GM12892 (cell line): ENCODE measurements at regions not wholly inside any gene's neighbourhood (a gene's known extent, or its start where the extent isn't known, plus 50 kb on each side); places are given as distances from the start of the nearest gene placed in this dataset.

Experiments used
- POLR2A ChIP-seq: IDR thresholded peaks from 2 replicates; pipeline ENCODE4 v1.6.1; 2011; ENCODE audit warnings: low read depth, low read length, control low read depth
- POLR2AphosphoS5 ChIP-seq: IDR thresholded peaks from 2 replicates; pipeline ENCODE4 v1.6.1; 2011; ENCODE audit warnings: low read depth, low read length, control low read depth
- TAF1 ChIP-seq: IDR thresholded peaks from 2 replicates; pipeline ENCODE4 v1.6.1; 2011; ENCODE audit warnings: low read depth, mild to moderate bottlenecking, control low read depth, low read length, borderline replicate concordance

DNA sequence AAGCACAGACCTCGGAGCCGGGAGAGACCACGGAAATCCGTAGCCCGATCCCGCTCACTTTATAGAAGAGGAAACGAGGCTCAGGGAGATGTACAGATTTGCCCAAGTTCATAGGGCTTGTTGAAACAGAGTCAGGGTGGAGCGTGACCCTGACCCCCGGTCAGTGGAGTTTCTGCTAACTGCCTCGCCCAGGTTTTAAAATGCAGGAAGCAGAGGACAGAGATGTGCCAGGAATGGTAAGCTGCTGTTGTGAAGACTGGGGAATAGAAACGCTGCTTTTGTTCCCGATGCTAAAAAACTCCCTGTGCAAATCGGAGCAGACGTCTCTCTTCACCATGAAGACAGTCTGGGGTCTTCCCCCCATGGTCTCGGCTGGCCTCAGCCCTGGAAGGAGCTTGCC, 403.0 kb downstream of the SEC14L1 start:
- TF ChIP-seq POLR2A (no peak), POLR2AphosphoS5 (no peak), TAF1 (no peak)
